Stomach (tissue), 4 donors: ENCODE measurements at regions not wholly inside any gene's neighbourhood (a gene's known extent, or its start where the extent isn't known, plus 50 kb on each side); places are given as distances from the start of the nearest gene placed in this dataset.

Source experiments
- POLR2A ChIP-seq, 4 donors: fragments of 450-650 bp; IDR thresholded peaks; one replicate each; pipeline ENCODE4 v1.6.1; 2016; ENCODE audit warnings: antibody characterized with exemption in 4 of 4, control low read depth in 2 of 4, mild to moderate bottlenecking in 1 of 4, moderate library complexity in 1 of 4
- TF ChIP-seq, protein P1 (sequence below), 7 experiments: fragments of 450-650 bp in 4 of 7; fragments of 200-600 bp in 3 of 7; sonication (generic) in 3 of 7; IDR thresholded peaks; one replicate each; pipeline ENCODE4 v1.5.1; 2016 to 2019; ENCODE audit warnings: antibody characterized with exemption in 7 of 7, control low read depth in 2 of 7, mild to moderate bottlenecking in 1 of 7

DNA sequence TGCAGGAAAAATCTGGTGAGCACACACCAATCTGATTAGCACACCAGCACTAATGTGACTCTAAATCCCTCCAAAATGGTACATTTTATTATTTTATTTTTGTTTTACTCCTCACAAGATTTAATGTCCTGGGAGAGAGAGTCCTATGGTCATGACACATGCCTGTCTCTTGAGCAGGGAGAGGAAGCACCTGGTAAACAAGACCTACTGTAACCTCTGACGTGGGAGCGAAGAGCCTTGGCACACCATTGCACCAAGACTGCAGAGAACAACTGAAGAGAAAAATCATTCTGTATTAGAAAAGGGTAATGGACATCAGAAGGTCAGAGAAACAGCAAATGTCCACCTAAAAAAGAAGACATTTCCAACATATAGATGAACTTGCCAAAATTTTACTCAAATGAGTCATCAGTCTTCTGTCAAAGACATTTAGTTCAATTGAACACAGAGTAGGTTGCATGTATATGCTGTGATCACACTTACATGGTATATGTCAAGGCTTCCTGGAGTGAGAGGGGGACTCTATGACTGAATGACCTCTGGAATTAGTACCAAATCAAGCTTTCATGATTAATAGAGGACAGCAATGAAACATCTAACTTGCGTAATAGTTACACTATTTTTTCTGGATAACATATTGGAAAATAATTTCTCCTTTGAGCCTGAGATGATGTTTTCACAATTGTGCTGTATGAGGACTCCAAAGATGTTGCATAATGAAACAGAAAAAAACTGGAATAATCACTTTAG lies 186.9 kb upstream of the FLRT2 start:
- TF ChIP-seq, protein P1, sequence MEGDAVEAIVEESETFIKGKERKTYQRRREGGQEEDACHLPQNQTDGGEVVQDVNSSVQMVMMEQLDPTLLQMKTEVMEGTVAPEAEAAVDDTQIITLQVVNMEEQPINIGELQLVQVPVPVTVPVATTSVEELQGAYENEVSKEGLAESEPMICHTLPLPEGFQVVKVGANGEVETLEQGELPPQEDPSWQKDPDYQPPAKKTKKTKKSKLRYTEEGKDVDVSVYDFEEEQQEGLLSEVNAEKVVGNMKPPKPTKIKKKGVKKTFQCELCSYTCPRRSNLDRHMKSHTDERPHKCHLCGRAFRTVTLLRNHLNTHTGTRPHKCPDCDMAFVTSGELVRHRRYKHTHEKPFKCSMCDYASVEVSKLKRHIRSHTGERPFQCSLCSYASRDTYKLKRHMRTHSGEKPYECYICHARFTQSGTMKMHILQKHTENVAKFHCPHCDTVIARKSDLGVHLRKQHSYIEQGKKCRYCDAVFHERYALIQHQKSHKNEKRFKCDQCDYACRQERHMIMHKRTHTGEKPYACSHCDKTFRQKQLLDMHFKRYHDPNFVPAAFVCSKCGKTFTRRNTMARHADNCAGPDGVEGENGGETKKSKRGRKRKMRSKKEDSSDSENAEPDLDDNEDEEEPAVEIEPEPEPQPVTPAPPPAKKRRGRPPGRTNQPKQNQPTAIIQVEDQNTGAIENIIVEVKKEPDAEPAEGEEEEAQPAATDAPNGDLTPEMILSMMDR (IDR thresholded peaks at IDR 0.05): no peak
- TF ChIP-seq POLR2A (IDR thresholded peaks at IDR 0.05): no peak
